Activated CD8-positive, alpha-beta memory T cell treated with anti-CD3 and anti-CD28 coated beads for 36 hours (primary cell): ENCODE measurements at regions not wholly inside any gene's neighbourhood (a gene's known extent, or its start where the extent isn't known, plus 50 kb on each side); places are given as distances from the start of the nearest gene placed in this dataset.
"Not testable (repeated sequence)": the region's sequence is repeated elsewhere in the genome, so short reads cannot be mapped to it uniquely, and the experiment has no call there.

ENCODE experiments used
- CTCF ChIA-PET: fragments of 350-600 bp; sonication (Branson Sonifier 250); formaldehyde crosslinking; loops from one replicate; lab custom pipeline; 2021; ENCODE audit warnings: antibody characterized with exemption; lab: Charles Lee
- POLR2A ChIA-PET: fragments of 350-600 bp; sonication (Branson Sonifier 250); formaldehyde crosslinking; loops from one replicate; lab custom pipeline; 2021; ENCODE audit warnings: antibody characterized with exemption; lab: Charles Lee

GRCh38 chr18:14357553-14358297 is 185.7 kb downstream of the POTEC start:
- POLR2A ChIA-PET, CTCF ChIA-PET: not testable (repeated sequence)

- CTCF ChIA-PET, POLR2A ChIA-PET: not testable (repeated sequence)
These were observed 201.2 kb downstream of the POTEC start for GRCh38 chr18:14342170-14342569.

GRCh38 chr18:14336017-14336416 is 203.8 kb upstream of the ZNF519 start:
- CTCF ChIA-PET, POLR2A ChIA-PET: not testable (repeated sequence)

GRCh38 chr18:14321217-14321616 is 189.0 kb upstream of the ZNF519 start:
- CTCF ChIA-PET, POLR2A ChIA-PET: not testable (repeated sequence)

- POLR2A ChIA-PET, CTCF ChIA-PET: not testable (repeated sequence)
These were observed 169.0 kb upstream of the ZNF519 start for GRCh38 chr18:14301255-14301654.

GRCh38 chr18:14295081-14295480 is 162.8 kb upstream of the ZNF519 start:
- POLR2A ChIA-PET = not testable (repeated sequence)

GRCh38 chr18:14285053-14285452 is 152.8 kb upstream of the ZNF519 start:
- ChIA-PET CTCF (no interaction called here), POLR2A (no interaction called here)

More at GRCh38 chr18:14295081-14295480, 162.8 kb upstream of the ZNF519 start:
- CTCF ChIA-PET = not testable (repeated sequence)

GRCh38 chr18:14275391-14275790 is 143.2 kb upstream of the ZNF519 start:
- POLR2A ChIA-PET, CTCF ChIA-PET: not testable (repeated sequence)

- CTCF ChIA-PET, POLR2A ChIA-PET: not testable (repeated sequence)
These were observed 133.6 kb upstream of the ZNF519 start for GRCh38 chr18:14265637-14266410.

- CTCF ChIA-PET = not testable (repeated sequence)
These were observed 130.6 kb upstream of the ZNF519 start for GRCh38 chr18:14262786-14263185.

GRCh38 chr18:14250084-14250677 is 117.9 kb upstream of the ZNF519 start:
- POLR2A ChIA-PET = not testable (repeated sequence)

More at GRCh38 chr18:14262786-14263185, 130.6 kb upstream of the ZNF519 start:
- POLR2A ChIA-PET = not testable (repeated sequence)

GRCh38 chr18:14239224-14239623 is 107.0 kb upstream of the ZNF519 start:
- POLR2A ChIA-PET, CTCF ChIA-PET: not testable (repeated sequence)

More at GRCh38 chr18:14250084-14250677, 117.9 kb upstream of the ZNF519 start:
- CTCF ChIA-PET = not testable (repeated sequence)

GRCh38 chr18:14236356-14237048 is 104.3 kb upstream of the ZNF519 start:
- POLR2A ChIA-PET, CTCF ChIA-PET: not testable (repeated sequence)

- CTCF ChIA-PET, POLR2A ChIA-PET: not testable (repeated sequence)
These were observed 93.0 kb upstream of the ZNF519 start for GRCh38 chr18:14225286-14225679.

GRCh38 chr18:14224551-14225285 is 92.5 kb upstream of the ZNF519 start:
- POLR2A ChIA-PET, CTCF ChIA-PET: not testable (repeated sequence)

GRCh38 chr18:14223919-14224318 is 91.7 kb upstream of the ZNF519 start:
- POLR2A ChIA-PET, CTCF ChIA-PET: not testable (repeated sequence)

GRCh38 chr18:14223231-14223822 is 91.1 kb upstream of the ZNF519 start:
- POLR2A ChIA-PET, CTCF ChIA-PET: not testable (repeated sequence)

GRCh38 chr18:14222354-14223221 is 90.4 kb upstream of the ZNF519 start:
- CTCF ChIA-PET, POLR2A ChIA-PET: not testable (repeated sequence)
